Stimulated activated CD4-positive, alpha-beta T cell treated with anti-CD3 and anti-CD28 coated beads, TNF-alpha, amount 100 ng/mL, for 4 hours (primary cell): ENCODE measurements at regions not wholly inside any gene's neighbourhood (a gene's known extent, or its start where the extent isn't known, plus 50 kb on each side); places are given as distances from the start of the nearest gene placed in this dataset.
"Not testable (repeated sequence)": the region's sequence is repeated elsewhere in the genome, so short reads cannot be mapped to it uniquely, and the experiment has no call there.

Experiments
- DNase-seq, 3 experiments: peaks; one replicate each; pipeline ENCODE4 v3.0.0-alpha.2; 2020; ENCODE audit warnings: low read depth in 3 of 3

- DNase-seq, result no peak
These were observed 159.5 kb downstream of the LY86 start for GRCh38 chr6:6748001-6748400.

GRCh38 chr6:6749702-6750491 lies 161.4 kb downstream of the LY86 start:
- DNase-seq, result peak in 1 of 3 experiments; percentile 15

- DNase-seq, result no peak
These were observed 162.2 kb downstream of the LY86 start for GRCh38 chr6:6750594-6751265.

- no peak for DNase-seq
These were observed 162.7 kb downstream of the LY86 start for GRCh38 chr6:6751266-6751596.

- DNase-seq, result peak in 2 of 3 experiments; percentile 1 to 10
These were observed 163.1 kb downstream of the LY86 start for GRCh38 chr6:6751619-6752023.

GRCh38 chr6:6752129-6752528 lies 163.6 kb downstream of the LY86 start:
- DNase-seq, result no peak

GRCh38 chr6:6753301-6753700 lies 164.8 kb downstream of the LY86 start:
- no peak for DNase-seq

GRCh38 chr6:6756526-6756925 lies 168.0 kb downstream of the LY86 start:
- no peak for DNase-seq

- no peak for DNase-seq
These were observed 170.0 kb downstream of the LY86 start for GRCh38 chr6:6758546-6758914.

- DNase-seq, result no peak
These were observed 170.6 kb downstream of the LY86 start for GRCh38 chr6:6758915-6759654.

- no peak for DNase-seq
These were observed 171.5 kb downstream of the LY86 start for GRCh38 chr6:6760002-6760401.

- DNase-seq, result not testable (repeated sequence)
These were observed 174.0 kb downstream of the LY86 start for GRCh38 chr6:6762566-6762965.

- no peak for DNase-seq
These were observed 176.4 kb downstream of the LY86 start for GRCh38 chr6:6764764-6765434.

GRCh38 chr6:6766230-6766905 lies 177.8 kb downstream of the LY86 start:
- DNase-seq, result no peak

- no peak for DNase-seq
These were observed 180.9 kb downstream of the LY86 start for GRCh38 chr6:6769466-6769865.

- DNase-seq, result no peak
These were observed 182.9 kb downstream of the LY86 start for GRCh38 chr6:6771224-6771945.

GRCh38 chr6:6771964-6772363 lies 183.4 kb downstream of the LY86 start:
- DNase-seq, result no peak

- DNase-seq, result no peak
These were observed 184.2 kb downstream of the LY86 start for GRCh38 chr6:6772751-6773150.

- DNase-seq, result no peak
These were observed 186.6 kb downstream of the LY86 start for GRCh38 chr6:6775074-6775473.

GRCh38 chr6:6780231-6780630 lies 191.7 kb downstream of the LY86 start:
- no peak for DNase-seq
